Right atrium auricular region (tissue), 2 donors: ENCODE measurements at regions not wholly inside any gene's neighbourhood (a gene's known extent, or its start where the extent isn't known, plus 50 kb on each side); places are given as distances from the start of the nearest gene placed in this dataset.

ENCODE experiments used
- DNase-seq: peaks from one replicate; pipeline ENCODE4 v3.0.0-alpha.2; 2019; ENCODE audit warnings: low spot score
- H3K27ac ChIP-seq, 2 donors: fragments of 200-600 bp; sonication (generic); 1 replicate in 1 of 2; 2 replicates in 1 of 2; pipeline ENCODE4 v1.5.1; 2016 to 2019
- H3K27me3 ChIP-seq, 2 donors: fragments of 200-600 bp; sonication (generic); one replicate each; pipeline versions ENCODE4 v1.5.1 to v1.6.0; 2017 to 2019
- H3K36me3 ChIP-seq: fragments of 200-600 bp; sonication (generic); one replicate; pipeline ENCODE4 v1.5.1; 2016
- H3K4me1 ChIP-seq, 2 donors: fragments of 200-600 bp; sonication (generic); one replicate each; pipeline versions ENCODE4 v1.5.1 to v1.6.0; 2017 to 2019
- H3K4me3 ChIP-seq, 2 donors: fragments of 200-600 bp; sonication (generic); 1 replicate in 1 of 2; 2 replicates in 1 of 2; pipeline ENCODE4 v1.5.1; 2017 to 2019; ENCODE audit warnings: mild to moderate bottlenecking in 1 of 2, moderate library complexity in 1 of 2
- H3K9me3 ChIP-seq, 2 donors: fragments of 200-600 bp; sonication (generic); one replicate each; pipeline ENCODE4 v1.5.1; 2019
- CTCF ChIP-seq, 2 donors: fragments of 200-600 bp; sonication (generic); IDR thresholded peaks; one replicate each; pipeline ENCODE4 v1.5.1; 2019; ENCODE audit warnings: antibody characterized with exemption in 2 of 2

GRCh38 chr2:40831321-40831873, 379.5 kb upstream of the SLC8A1 start:
- DNase-seq: no peak
- H3K36me3 ChIP-seq: no peaks in the 10 kb centered on the region
- no peaks in the 10 kb centered on the region for H3K9me3 ChIP-seq
- H3K4me1 ChIP-seq: no peaks in the 10 kb centered on the region
- H3K4me3 ChIP-seq: no peak overlapping the region
- no peaks in the 10 kb centered on the region for H3K27me3 ChIP-seq
- no peak overlapping the region for H3K27ac ChIP-seq
- TF ChIP-seq CTCF (IDR thresholded peaks at IDR 0.05): no peak

GRCh38 chr2:40841856-40842255, 390.0 kb upstream of the SLC8A1 start:
- no peak for TF ChIP-seq CTCF (IDR thresholded peaks at IDR 0.05)
- no peaks in the 10 kb centered on the region for H3K36me3 ChIP-seq
- DNase-seq: no peak
- no peaks in the 10 kb centered on the region for H3K27me3 ChIP-seq
- H3K4me1 ChIP-seq: no peaks in the 10 kb centered on the region
- H3K27ac ChIP-seq: no peak overlapping the region
- no peak overlapping the region for H3K4me3 ChIP-seq
- H3K9me3 ChIP-seq: no peaks in the 10 kb centered on the region

- Histone ChIP-seq H3K27ac (no peak overlapping the region), H3K36me3 (no peaks in the 10 kb centered on the region), H3K9me3 (no peaks in the 10 kb centered on the region), H3K4me3 (no peak overlapping the region), H3K4me1 (no peaks in the 10 kb centered on the region), H3K27me3 (no peaks in the 10 kb centered on the region)
- no peak for DNase-seq
- no peak for TF ChIP-seq CTCF (IDR thresholded peaks at IDR 0.05)
These were observed 392.7 kb upstream of the SLC8A1 start for GRCh38 chr2:40844353-40845277.

- no peaks in the 10 kb centered on the region for H3K9me3 ChIP-seq
- no peaks in the 10 kb centered on the region for H3K36me3 ChIP-seq
- DNase-seq: no peak
- no peak overlapping the region for H3K4me3 ChIP-seq
- no peaks in the 10 kb centered on the region for H3K4me1 ChIP-seq
- no peak overlapping the region for H3K27ac ChIP-seq
- no peaks in the 10 kb centered on the region for H3K27me3 ChIP-seq
- no peak for TF ChIP-seq CTCF (IDR thresholded peaks at IDR 0.05)
These were observed 399.8 kb upstream of the SLC8A1 start for GRCh38 chr2:40851661-40852060.

- H3K27ac ChIP-seq: no peak overlapping the region
- no peaks in the 10 kb centered on the region for H3K9me3 ChIP-seq
- DNase-seq: no peak
- no peaks in the 10 kb centered on the region for H3K4me1 ChIP-seq
- no peaks in the 10 kb centered on the region for H3K36me3 ChIP-seq
- H3K27me3 ChIP-seq: no peaks in the 10 kb centered on the region
- TF ChIP-seq CTCF (IDR thresholded peaks at IDR 0.05): no peak
- no peak overlapping the region for H3K4me3 ChIP-seq
These were observed 407.7 kb upstream of the SLC8A1 start for GRCh38 chr2:40859617-40860016.
